Gastroesophageal sphincter (tissue), 3 donors: ENCODE measurements at regions not wholly inside any gene's neighbourhood (a gene's known extent, or its start where the extent isn't known, plus 50 kb on each side); places are given as distances from the start of the nearest gene placed in this dataset.

Experiments
- CTCF ChIP-seq, 4 experiments: fragments of 200-600 bp in 2 of 4; fragments of 450-650 bp in 2 of 4; sonication (generic) in 1 of 4; IDR thresholded peaks; one replicate each; pipeline ENCODE4 v1.5.1; 2017 to 2019; ENCODE audit warnings: antibody characterized with exemption in 4 of 4, mild to moderate bottlenecking in 2 of 4, moderate library complexity in 2 of 4
- POLR2A ChIP-seq, 2 donors: fragments of 450-650 bp; IDR thresholded peaks; one replicate each; pipeline ENCODE4 v1.6.1; 2017; ENCODE audit warnings: antibody characterized with exemption in 2 of 2, mild to moderate bottlenecking in 2 of 2, moderate library complexity in 1 of 2

GRCh38 chr2:13354031-13354430, 637.3 kb downstream of the TRIB2 start:
- no peak for TF ChIP-seq CTCF (IDR thresholded peaks at IDR 0.05)
- no peak for TF ChIP-seq POLR2A (IDR thresholded peaks at IDR 0.05)
